GM18505 (cell line): ENCODE measurements at regions not wholly inside any gene's neighbourhood (a gene's known extent, or its start where the extent isn't known, plus 50 kb on each side); places are given as distances from the start of the nearest gene placed in this dataset.

Experiments used
- ATAC-seq: cut with Tn5 transposase; IDR thresholded peaks from one replicate; pipeline ENCODE4 v1.9.1; 2021; ENCODE audit not compliant: unreplicated experiment
- POLR2A ChIP-seq: IDR thresholded peaks from 4 replicates; pipeline ENCODE4 v1.6.1; 2011; ENCODE audit warnings: borderline replicate concordance; ENCODE audit not compliant: insufficient read depth, insufficient read length; ENCODE audit errors: extremely low read depth

DNA sequence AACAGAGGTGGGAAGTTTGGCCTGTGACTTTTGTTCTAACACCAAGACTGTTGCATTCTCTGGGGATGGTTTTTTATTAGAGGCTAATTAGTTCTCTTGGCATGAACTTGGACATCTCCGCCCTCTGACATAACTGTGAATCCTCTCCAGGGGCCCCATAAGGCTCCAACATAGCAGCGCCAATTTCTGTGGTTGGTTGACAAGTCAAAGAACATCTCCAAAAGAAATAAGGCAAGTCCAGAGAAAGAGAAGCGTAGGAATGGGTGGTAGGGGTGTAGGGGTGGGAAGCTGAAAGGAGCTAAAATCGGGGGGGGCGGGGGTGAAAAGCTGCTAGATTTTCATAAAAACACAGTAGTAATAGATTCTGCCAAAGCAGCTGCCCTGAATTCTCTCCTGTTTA lies 81.0 kb upstream of the DAB2 start:
- TF ChIP-seq POLR2A: no peak

DNA sequence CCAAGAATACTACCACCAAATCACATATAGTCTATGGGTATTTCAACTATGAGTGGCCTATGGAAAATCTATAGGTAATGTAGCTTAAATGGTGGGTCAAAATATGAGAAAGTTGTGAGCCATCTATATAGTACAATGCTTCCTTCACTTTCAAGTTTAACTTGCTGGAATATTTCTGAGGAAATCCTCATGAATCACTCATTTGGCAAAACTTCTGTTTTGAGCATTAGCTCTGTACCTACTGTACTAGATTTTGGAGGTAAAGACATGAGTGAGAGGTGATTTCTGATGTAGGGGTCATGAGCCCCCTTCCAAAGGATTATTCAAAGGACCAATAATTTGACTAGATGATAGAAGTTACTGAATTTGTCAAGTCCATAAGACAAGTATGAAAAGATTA lies 80.6 kb upstream of the DAB2 start:
- no peak for TF ChIP-seq POLR2A
- ATAC-seq: no peak

More for the DNA sequence above, 81.0 kb upstream of the DAB2 start:
- ATAC-seq: no peak

DNA sequence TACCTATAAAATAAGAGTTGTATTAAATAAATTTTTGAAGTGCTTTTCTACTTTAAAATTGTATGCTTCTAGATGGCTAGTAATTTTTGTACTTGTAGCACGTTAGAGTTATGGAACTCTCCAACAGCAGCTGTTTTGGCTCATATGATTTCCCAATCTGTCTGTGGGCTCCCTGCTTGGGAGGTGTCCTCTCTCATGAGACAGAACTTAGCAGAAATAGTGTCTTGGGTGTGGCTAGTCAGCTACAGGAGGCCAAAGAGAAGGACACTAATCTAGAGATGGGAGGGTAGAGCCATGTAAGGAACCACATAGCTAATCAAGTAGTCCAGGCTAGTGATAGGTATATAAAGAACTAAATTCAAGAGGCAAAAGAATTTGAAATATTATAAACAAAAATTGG lies 78.4 kb upstream of the DAB2 start:
- ATAC-seq: no peak
- TF ChIP-seq POLR2A: no peak

DNA sequence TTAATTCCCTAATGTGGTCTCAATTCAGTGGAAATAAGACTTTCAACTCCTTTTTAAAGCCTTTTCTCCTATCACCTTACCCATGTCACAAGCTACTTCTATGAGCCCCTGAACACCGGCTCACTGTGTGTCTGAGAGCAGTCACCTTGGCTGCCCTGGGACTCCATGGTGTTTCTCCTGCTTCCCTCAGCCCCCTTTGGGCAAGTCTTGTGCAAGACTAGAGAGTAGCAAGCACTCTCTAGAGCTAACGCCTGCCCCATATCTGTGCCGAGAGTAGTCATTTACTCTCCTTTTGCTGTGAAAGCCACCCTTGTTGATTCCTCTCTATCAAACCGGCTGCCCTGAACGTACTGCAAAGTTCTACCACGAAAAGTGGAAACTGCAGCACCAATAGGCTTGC lies 77.9 kb upstream of the DAB2 start:
- no peak for ATAC-seq
- TF ChIP-seq POLR2A: no peak

DNA sequence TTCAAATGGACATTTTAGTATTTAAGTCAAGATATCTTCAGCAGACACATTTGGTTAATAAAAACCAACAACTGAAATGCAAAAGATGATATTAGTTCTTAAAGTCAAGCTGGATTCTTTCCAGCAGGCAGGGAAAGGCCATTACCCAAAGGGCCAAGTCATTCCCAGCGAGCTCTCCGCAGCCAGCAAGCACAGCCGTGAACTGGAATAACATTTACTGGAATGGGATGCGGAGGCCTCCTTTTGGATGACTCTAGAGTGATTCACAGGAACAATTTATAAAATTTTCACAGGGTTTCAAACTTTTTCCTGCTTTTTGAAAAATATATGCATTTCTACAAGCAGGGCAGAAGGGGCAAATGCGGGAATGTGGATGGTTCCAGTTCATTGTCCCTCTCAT lies 76.6 kb upstream of the DAB2 start:
- ATAC-seq: no peak
- TF ChIP-seq POLR2A: no peak

DNA sequence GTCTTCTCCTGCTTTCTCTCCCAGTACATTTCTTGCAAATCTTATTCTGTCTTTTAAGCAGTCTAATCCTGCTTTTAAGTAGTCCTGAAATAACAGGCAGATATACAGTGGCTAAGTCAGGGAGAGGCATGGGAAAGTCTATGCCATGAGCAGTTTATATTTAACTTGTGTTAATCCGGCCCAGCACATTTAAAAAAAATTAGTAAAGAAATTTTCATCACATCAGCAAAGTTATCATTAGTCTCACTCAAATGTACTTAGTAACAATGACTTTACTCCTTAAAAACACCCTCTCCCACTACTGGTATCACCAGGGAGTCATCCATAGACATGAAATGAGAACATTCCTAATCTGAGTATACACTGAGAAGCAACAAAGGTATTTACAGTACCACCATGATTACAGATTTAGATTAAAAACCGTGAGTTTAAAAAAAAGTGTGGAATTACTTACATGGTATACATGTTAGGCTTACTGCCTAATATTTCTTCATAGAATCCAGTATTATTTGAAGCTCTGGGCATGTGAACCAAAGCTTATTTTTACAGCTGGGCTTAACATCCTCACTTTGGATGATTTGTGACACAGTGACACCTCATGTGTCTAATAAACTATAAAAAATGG lies 75.9 kb upstream of the DAB2 start:
- no peak for TF ChIP-seq POLR2A
- ATAC-seq: no peak

DNA sequence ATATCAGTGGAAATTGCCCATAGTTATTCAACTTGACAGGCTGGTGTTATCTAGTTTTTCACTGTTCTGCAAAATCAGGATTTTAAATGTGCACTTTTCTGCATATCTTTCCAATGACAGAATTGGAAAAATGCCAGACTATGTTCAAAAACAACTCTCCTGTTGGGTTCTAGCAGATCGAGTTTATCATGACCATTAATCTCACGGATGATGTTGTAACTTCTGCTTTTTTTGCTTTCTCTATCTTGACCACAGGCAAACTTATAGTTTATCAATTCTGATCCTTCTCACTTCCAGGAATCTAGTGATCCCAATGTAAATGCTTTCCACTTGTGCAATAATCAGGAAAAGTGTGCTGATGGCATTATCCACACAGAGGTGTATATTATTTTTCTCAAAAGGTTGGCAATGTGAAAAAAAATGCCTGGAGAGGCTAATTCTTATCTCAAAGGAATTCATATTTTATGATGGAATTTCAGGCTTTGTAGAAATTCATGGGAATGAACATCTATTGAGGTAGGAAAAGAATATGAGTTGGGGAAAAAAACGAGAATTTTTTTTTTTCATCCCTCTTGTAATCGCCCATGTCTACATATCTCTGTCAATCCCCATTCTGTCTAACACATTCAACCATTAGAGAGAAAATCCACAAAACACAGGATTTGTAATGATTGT lies 73.6 kb upstream of the DAB2 start:
- TF ChIP-seq POLR2A: no peak
- ATAC-seq: no peak

DNA sequence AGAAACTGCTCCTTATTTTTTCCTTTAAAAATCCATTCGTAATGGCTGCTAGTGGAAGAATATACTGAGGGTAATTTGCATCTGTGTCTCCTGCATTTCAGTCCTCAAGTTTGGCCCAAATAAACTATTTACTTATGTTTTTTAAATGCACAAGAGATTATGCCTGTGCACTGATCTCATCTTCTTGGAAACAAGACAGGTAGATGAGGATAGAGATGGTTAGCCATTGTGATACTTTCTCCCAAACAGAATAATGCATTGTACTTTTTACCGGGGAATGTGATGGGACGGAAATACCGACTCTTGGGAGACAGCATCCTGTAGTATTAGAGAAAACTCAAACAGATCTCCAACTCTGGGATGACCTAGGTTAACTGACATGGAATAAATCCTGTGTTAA lies 72.5 kb upstream of the DAB2 start:
- TF ChIP-seq POLR2A: no peak
- no peak for ATAC-seq

DNA sequence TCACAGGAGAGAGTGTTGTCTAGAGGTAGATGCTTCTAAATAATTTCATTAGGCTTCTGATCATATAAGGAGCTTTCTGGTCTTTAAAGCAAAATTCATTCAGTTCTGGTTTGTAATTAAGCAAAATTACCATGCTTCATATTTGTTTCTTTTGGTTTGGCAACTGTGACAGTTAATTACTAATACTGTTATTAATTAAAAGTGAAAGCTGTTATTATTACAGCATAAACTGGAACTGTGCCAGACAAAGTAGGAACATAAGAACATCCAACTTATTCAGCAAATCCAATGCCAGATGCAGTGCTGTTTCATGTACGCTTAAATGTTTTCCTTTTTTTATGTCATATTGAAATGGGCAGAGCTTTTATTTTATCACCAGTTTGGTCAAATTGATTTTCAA lies 70.4 kb upstream of the DAB2 start:
- no peak for TF ChIP-seq POLR2A
- ATAC-seq: no peak

DNA sequence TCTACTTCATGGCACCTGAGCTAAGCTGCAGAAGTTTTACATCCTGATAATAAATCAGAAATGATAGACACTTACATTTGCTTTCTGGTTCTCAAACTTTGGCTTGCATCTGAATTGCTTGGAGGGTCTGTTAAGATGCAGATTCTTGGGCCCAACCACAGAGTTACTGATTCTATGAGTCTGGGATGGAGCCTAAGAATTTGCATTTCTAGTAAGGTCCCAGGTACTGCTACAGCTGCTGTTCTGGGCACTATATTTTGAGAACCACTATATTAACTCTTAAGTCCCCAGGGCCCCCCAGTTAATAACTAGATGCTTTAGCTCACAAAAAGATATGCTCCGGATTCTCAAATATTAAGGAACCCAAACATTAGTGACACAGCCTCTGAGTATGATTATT lies 69.8 kb upstream of the DAB2 start:
- TF ChIP-seq POLR2A: no peak
- no peak for ATAC-seq

DNA sequence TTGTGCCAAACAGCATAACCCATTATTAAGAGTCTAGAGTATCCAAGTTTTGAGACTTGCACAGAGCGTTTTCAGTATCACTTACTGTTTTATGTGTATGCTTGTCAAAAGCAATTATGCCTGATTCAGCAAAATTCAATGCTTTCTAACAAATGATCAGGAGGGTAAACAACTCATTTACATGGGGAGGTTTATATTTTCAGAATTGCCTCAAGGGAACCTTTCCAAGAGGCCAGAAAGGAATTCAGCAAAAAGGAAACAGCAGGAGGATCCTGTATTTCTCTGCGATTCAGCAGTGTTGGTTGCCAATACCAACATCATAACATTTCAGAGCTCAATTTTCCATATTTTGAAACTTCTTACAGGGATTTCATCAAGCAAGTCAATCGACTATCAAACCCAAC lies 69.3 kb upstream of the DAB2 start:
- no peak for TF ChIP-seq POLR2A
- ATAC-seq: no peak

DNA sequence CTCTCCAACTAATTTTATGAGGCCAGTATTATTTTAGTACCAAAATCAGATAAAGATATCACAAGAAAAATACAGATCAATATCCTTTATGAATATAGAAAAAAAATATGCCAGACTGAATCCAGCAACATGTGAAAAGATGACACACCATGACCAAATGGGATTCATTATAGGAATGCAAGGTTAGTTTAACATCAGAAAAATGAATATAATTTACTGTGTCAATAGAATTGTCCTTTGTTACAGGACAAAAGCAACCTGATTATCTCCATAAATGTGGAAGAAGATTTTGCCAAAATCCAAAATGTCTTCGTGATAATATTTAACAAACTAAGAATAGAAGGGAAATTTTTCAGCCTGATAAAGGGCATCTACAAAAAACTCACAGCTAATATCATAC lies 66.4 kb upstream of the DAB2 start:
- TF ChIP-seq POLR2A: no peak
- no peak for ATAC-seq

DNA sequence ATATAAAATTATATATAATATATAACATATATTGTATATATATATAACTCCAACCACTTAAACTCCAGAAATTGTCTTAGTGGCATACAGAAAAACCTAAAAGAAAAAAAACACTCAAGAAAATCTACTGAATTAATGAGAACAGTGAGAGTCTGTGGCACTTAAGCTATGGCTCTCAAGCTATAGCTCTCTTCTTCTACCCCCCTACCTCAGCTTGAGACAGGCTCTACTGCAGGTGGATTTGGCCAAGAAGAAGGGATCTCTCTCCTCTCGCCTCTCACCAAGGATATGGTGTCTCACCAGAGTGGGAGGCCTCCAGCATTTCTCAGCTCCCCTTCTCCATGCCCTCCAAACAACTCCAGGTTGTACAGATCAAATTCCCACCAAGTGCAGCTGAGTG lies 64.5 kb upstream of the DAB2 start:
- ATAC-seq: no peak
- TF ChIP-seq POLR2A: no peak

DNA sequence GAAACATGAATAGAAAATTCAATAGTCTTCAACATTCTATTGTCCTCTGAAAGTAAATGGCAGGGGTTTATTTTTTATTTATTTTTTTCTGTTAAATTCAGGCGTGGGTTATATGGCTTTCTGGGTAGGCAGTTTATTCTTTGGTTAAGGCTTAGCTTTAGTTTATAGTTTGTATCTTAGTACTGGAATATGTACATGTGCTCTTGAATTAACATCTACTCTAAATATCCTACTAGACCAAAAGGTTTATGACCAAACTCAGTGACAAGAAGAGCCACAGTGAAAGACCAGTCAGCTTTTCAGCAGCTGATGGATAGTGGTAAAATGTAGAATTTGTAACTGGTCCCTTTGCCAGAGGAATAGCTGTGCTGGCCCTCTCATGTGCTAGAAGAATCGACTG lies 62.0 kb upstream of the DAB2 start:
- TF ChIP-seq POLR2A: no peak

More for the DNA sequence above, 62.0 kb upstream of the DAB2 start:
- no peak for ATAC-seq
